ENCODE measurements at regions not wholly inside any gene's neighbourhood (a gene's known extent, or its start where the extent isn't known, plus 50 kb on each side); places are given as distances from the start of the nearest gene placed in this dataset.

DNA sequence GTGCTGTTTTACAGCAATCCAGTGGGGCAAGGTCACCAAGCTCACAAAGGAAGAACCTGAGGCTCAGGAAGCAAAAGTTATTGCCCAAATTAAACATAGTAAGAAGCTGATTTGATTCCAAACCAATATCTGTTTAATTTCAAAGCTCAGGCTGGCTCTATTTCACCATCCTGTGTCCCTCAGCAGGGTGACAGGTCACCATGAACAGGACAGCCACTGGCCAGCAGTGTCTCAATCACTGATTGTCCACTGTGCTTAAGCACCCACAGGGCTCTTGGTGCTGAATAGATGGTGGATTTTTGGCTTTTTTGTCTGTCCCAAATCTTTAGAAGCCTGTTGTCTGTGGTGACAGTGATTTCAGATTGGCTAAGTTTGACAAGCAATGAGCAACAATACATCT, 146.4 kb upstream of the ZNF32 start:
- H2AFZ ChIP-seq (ENCODE audit: low read depth, low read length), result no peak overlapping the region
- TF ChIP-seq, protein P1, sequence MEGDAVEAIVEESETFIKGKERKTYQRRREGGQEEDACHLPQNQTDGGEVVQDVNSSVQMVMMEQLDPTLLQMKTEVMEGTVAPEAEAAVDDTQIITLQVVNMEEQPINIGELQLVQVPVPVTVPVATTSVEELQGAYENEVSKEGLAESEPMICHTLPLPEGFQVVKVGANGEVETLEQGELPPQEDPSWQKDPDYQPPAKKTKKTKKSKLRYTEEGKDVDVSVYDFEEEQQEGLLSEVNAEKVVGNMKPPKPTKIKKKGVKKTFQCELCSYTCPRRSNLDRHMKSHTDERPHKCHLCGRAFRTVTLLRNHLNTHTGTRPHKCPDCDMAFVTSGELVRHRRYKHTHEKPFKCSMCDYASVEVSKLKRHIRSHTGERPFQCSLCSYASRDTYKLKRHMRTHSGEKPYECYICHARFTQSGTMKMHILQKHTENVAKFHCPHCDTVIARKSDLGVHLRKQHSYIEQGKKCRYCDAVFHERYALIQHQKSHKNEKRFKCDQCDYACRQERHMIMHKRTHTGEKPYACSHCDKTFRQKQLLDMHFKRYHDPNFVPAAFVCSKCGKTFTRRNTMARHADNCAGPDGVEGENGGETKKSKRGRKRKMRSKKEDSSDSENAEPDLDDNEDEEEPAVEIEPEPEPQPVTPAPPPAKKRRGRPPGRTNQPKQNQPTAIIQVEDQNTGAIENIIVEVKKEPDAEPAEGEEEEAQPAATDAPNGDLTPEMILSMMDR (IDR thresholded peaks at IDR 0.05; ENCODE audit: low read depth, low read length), result no peak
- TF ChIP-seq EZH2phosphoT487 (IDR thresholded peaks at IDR 0.05; ENCODE audit: low read depth), result no peak
- H3K9me3 ChIP-seq (ENCODE audit: insufficient read depth, low read length), result no peaks in the 10 kb centered on the region
- H3K4me1 ChIP-seq (ENCODE audit: low read length), result no peaks in the 10 kb centered on the region
- no peak overlapping the region for H3K27ac ChIP-seq (ENCODE audit: low read length)
- no peaks in the 10 kb centered on the region for H3K36me3 ChIP-seq (replicated peaks; ENCODE audit: low read depth, low read length)
- no peak overlapping the region for H3K4me3 ChIP-seq (ENCODE audit: low read length)
- no peaks in the 10 kb centered on the region for H3K79me2 ChIP-seq (ENCODE audit: low read length)
- no peak overlapping the region for H3K9ac ChIP-seq (ENCODE audit: low read length)
- H3K27me3 ChIP-seq (ENCODE audit: low read depth, low read length), result no peaks in the 10 kb centered on the region
- H4K20me1 ChIP-seq (ENCODE audit: insufficient read depth, low read length), result no peaks in the 10 kb centered on the region
- no peak overlapping the region for H3K4me2 ChIP-seq (ENCODE audit: low read length)

DNA sequence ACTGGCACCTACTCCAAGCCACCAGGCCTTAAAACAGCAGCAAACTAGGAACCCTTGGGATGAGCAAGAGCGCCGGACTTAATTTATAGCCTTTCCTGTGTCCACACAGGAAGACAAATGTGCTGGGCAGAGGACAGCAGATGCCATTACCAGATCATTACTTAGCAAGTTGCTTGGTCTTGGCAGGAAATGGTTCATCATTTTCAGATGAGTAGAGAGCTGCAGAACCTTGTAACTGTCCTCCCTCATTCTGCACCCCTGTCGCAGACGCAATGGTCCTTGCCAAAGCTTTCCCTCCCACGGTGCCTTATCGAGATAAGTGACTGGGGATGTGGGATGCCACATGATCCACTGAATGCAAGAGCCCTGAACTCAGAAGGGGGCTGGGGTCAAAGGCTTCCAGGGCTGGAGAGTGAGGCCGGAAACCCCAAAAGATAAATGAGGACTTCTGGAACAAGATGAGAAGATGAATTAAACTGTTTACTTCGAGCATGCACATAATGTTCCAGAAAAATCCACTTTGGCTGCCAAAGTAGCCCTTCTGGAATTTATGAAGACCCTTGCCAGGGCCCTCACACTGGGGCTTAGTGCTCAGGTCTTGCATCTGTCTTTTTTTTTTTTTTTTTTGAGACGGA, 145.6 kb upstream of the ZNF32 start:
- Histone ChIP-seq H3K27me3 (ENCODE audit: low read depth, low read length) (no peaks in the 10 kb centered on the region), H3K27ac (ENCODE audit: low read length) (no peak overlapping the region), H4K20me1 (ENCODE audit: insufficient read depth, low read length) (no peaks in the 10 kb centered on the region), H3K9me3 (ENCODE audit: insufficient read depth, low read length) (no peaks in the 10 kb centered on the region), H3K79me2 (ENCODE audit: low read length) (no peaks in the 10 kb centered on the region), H3K4me2 (ENCODE audit: low read length) (no peak overlapping the region), H3K36me3 (replicated peaks; ENCODE audit: low read depth, low read length) (no peaks in the 10 kb centered on the region), H3K4me1 (ENCODE audit: low read length) (no peaks in the 10 kb centered on the region), H2AFZ (ENCODE audit: low read depth, low read length) (no peak overlapping the region), H3K9ac (ENCODE audit: low read length) (no peak overlapping the region), H3K4me3 (ENCODE audit: low read length) (no peak overlapping the region)
- no peak for TF ChIP-seq EZH2phosphoT487 (IDR thresholded peaks at IDR 0.05; ENCODE audit: low read depth)
- TF ChIP-seq, protein P1 (IDR thresholded peaks at IDR 0.05; ENCODE audit: low read depth, low read length), result no peak

DNA sequence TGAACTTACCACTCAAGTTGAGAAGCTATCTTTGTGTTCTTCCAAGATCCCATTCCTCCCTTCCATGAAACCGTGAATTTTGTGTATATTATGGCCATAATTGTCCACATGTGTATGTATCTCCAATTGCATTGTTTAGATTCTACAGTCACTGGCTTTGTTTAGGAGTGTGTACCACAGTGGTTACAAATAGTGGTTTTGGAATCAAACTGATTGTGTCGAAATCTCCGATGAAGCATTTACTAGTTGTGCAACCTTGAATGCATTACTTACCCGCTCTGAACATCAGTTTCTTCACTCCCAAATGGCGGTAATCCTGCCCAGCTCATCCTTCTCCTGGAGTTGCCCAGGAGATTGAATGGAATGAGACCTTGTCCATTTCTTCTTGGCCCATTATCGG, 145.0 kb upstream of the ZNF32 start:
- Histone ChIP-seq H2AFZ (ENCODE audit: low read depth, low read length) (no peak overlapping the region), H3K27me3 (ENCODE audit: low read depth, low read length) (no peaks in the 10 kb centered on the region)
- no peak for TF ChIP-seq EZH2phosphoT487 (IDR thresholded peaks at IDR 0.05; ENCODE audit: low read depth)
- TF ChIP-seq, protein P1 (IDR thresholded peaks at IDR 0.05; ENCODE audit: low read depth, low read length), result no peak

DNA sequence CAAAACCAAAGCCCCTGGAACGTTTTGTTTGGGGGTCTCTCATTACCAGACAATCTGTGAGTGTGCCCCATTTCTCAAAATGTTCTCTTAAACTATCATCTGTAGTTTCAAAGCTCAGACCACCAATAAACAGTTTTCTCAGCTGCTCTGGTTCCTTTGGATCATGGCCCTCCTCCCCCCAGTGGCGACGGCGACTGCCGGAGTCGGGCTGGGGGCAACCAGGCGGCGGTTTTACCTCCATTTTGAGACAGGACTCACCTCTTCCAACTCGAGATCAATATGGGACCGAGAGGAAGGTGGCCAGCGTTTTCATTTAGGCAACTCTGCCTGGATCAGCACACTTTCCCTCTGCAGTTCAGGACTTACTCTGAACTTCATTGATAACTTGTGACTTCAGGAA, 141.5 kb upstream of the ZNF32 start:
- H3K9me3 ChIP-seq (ENCODE audit: insufficient read depth, low read length), result no peaks in the 10 kb centered on the region
- H3K27me3 ChIP-seq (ENCODE audit: low read depth, low read length), result no peaks in the 10 kb centered on the region
- no peaks in the 10 kb centered on the region for H3K79me2 ChIP-seq (ENCODE audit: low read length)
- TF ChIP-seq EZH2phosphoT487 (IDR thresholded peaks at IDR 0.05; ENCODE audit: low read depth), result no peak
- TF ChIP-seq, protein P1 (IDR thresholded peaks at IDR 0.05; ENCODE audit: low read depth, low read length), result no peak
- H3K4me2 ChIP-seq (ENCODE audit: low read length), result no peak overlapping the region
- no peak overlapping the region for H2AFZ ChIP-seq (ENCODE audit: low read depth, low read length)
- H3K4me1 ChIP-seq (ENCODE audit: low read length), result no peaks in the 10 kb centered on the region
- H4K20me1 ChIP-seq (ENCODE audit: insufficient read depth, low read length), result no peaks in the 10 kb centered on the region
- H3K36me3 ChIP-seq (replicated peaks; ENCODE audit: low read depth, low read length), result no peaks in the 10 kb centered on the region
- H3K27ac ChIP-seq (ENCODE audit: low read length), result no peak overlapping the region
- no peak overlapping the region for H3K9ac ChIP-seq (ENCODE audit: low read length)
- no peak overlapping the region for H3K4me3 ChIP-seq (ENCODE audit: low read length)

More for the DNA sequence above, 145.0 kb upstream of the ZNF32 start:
- Histone ChIP-seq H3K4me1 (ENCODE audit: low read length) (no peaks in the 10 kb centered on the region), H3K79me2 (ENCODE audit: low read length) (no peaks in the 10 kb centered on the region), H3K27ac (ENCODE audit: low read length) (no peak overlapping the region), H4K20me1 (ENCODE audit: insufficient read depth, low read length) (no peaks in the 10 kb centered on the region), H3K36me3 (replicated peaks; ENCODE audit: low read depth, low read length) (no peaks in the 10 kb centered on the region), H3K9ac (ENCODE audit: low read length) (no peak overlapping the region), H3K4me3 (ENCODE audit: low read length) (no peak overlapping the region), H3K4me2 (ENCODE audit: low read length) (no peak overlapping the region), H3K9me3 (ENCODE audit: insufficient read depth, low read length) (no peaks in the 10 kb centered on the region)
